Bronchial epithelial cell (primary cell): ENCODE measurements at regions not wholly inside any gene's neighbourhood (a gene's known extent, or its start where the extent isn't known, plus 50 kb on each side); places are given as distances from the start of the nearest gene placed in this dataset.
"Not testable (repeated sequence)": the region's sequence is repeated elsewhere in the genome, so short reads cannot be mapped to it uniquely, and the experiment has no call there.

ENCODE experiments used
- DNase-seq: peaks from one replicate; pipeline ENCODE4 v3.0.0-alpha.2; 2010; ENCODE audit warnings: low read depth
- FAIRE-seq: peaks from 2 replicates; lab custom pipeline; 2011; peaks lifted over from hg19 to GRCh38; lab: Jason Lieb, UNC
- H3K27me3 ChIP-seq: 2 replicates; pipeline ENCODE4 v1.5.1; 2011; ENCODE audit warnings: low read length; ENCODE audit not compliant: control insufficient read depth, insufficient read depth
- H3K36me3 ChIP-seq: 2 replicates; pipeline ENCODE4 v1.5.1; 2011; ENCODE audit warnings: low read length; ENCODE audit not compliant: control insufficient read depth, insufficient read depth
- H3K4me3 ChIP-seq: 2 replicates; pipeline ENCODE4 v1.5.1; 2011; ENCODE audit warnings: mild to moderate bottlenecking, low read depth, low read length, control low read depth
- CTCF ChIP-seq: IDR thresholded peaks from 2 replicates; pipeline ENCODE4 v1.5.1; 2011; ENCODE audit warnings: mild to moderate bottlenecking, moderate library complexity, low read length, control low read depth, inconsistent platforms; ENCODE audit not compliant: insufficient read depth, severe bottlenecking

GRCh38 chr5:67549947-67550346 is 353.3 kb upstream of the CD180 start:
- no peak for FAIRE-seq
- no peak for DNase-seq
- TF ChIP-seq CTCF, result no peak
- Histone ChIP-seq H3K4me3 (no peak overlapping the region), H3K27me3 (no peaks in the 10 kb centered on the region), H3K36me3 (no peaks in the 10 kb centered on the region)

- Histone ChIP-seq H3K4me3 (no peak overlapping the region), H3K36me3 (no peaks in the 10 kb centered on the region), H3K27me3 (no peaks in the 10 kb centered on the region)
- FAIRE-seq (no peak), DNase-seq (no peak)
- no peak for TF ChIP-seq CTCF
These were observed 352.7 kb upstream of the CD180 start for GRCh38 chr5:67549296-67549618.

GRCh38 chr5:67548520-67549295 is 352.1 kb upstream of the CD180 start:
- Histone ChIP-seq H3K36me3 (no peaks in the 10 kb centered on the region), H3K27me3 (no peaks in the 10 kb centered on the region), H3K4me3 (no peak overlapping the region)
- DNase-seq (no peak), FAIRE-seq (peak; percentile 62)
- TF ChIP-seq CTCF, result no peak

- no peak for FAIRE-seq
These were observed 351.1 kb upstream of the CD180 start for GRCh38 chr5:67547682-67548081.

GRCh38 chr5:67544942-67545341 is 348.3 kb upstream of the CD180 start:
- not testable (repeated sequence) for FAIRE-seq, DNase-seq, H3K36me3 ChIP-seq, H3K27me3 ChIP-seq, H3K4me3 ChIP-seq

More at GRCh38 chr5:67547682-67548081, 351.1 kb upstream of the CD180 start:
- no peak for DNase-seq
- no peak for TF ChIP-seq CTCF
- Histone ChIP-seq H3K27me3 (no peaks in the 10 kb centered on the region), H3K36me3 (no peaks in the 10 kb centered on the region), H3K4me3 (no peak overlapping the region)

GRCh38 chr5:67543720-67544270 is 347.2 kb upstream of the CD180 start:
- H3K4me3 ChIP-seq, result no peak overlapping the region
- no peak for FAIRE-seq
- H3K36me3 ChIP-seq, result no peaks in the 10 kb centered on the region
- no peaks in the 10 kb centered on the region for H3K27me3 ChIP-seq
- DNase-seq, result no peak
- TF ChIP-seq CTCF, result no peak
